Left ventricle myocardium inferior (tissue), 1 donor: ENCODE measurements at regions not wholly inside any gene's neighbourhood (a gene's known extent, or its start where the extent isn't known, plus 50 kb on each side); places are given as distances from the start of the nearest gene placed in this dataset.

Experiments used
- DNase-seq: peaks from one replicate; pipeline ENCODE4 v3.0.0-alpha.2; 2020
- H3K27ac ChIP-seq: fragments of 200-600 bp; replicated peaks from 2 replicates; pipeline ENCODE4 v1.8.0; 2021
- H3K27me3 ChIP-seq: fragments of 200-600 bp; 2 replicates; pipeline ENCODE4 v1.8.0; 2021; ENCODE audit warnings: low read depth
- H3K36me3 ChIP-seq: fragments of 200-600 bp; 2 replicates; pipeline ENCODE4 v1.8.0; 2021
- H3K4me1 ChIP-seq: fragments of 200-600 bp; 2 replicates; pipeline ENCODE4 v1.8.0; 2021
- H3K4me3 ChIP-seq: fragments of 200-600 bp; 2 replicates; pipeline ENCODE4 v1.8.0; 2021; ENCODE audit warnings: mild to moderate bottlenecking, moderate library complexity
- H3K9me3 ChIP-seq: fragments of 200-600 bp; replicated peaks from 2 replicates; pipeline ENCODE4 v1.8.0; 2021
- CTCF ChIP-seq: fragments of 200-600 bp; IDR thresholded peaks from 2 replicates; pipeline ENCODE4 v1.8.0; 2021; ENCODE audit warnings: antibody characterized with exemption, mild to moderate bottlenecking, borderline replicate concordance
- intact Hi-C: fragments of 100-400 bp; cut with micrococcal nuclease; formaldehyde crosslinking; loops from one replicate; pipeline ENCODE4 v1.11.0; 2022
- donor health status: DM: no; HTN: yes; CAD: no; lungs with severe emphysema.

GRCh38 chr10:9023206-9023605 is 968.7 kb downstream of the GATA3 start:
- DNase-seq: no peak

GRCh38 chr10:9024210-9024609 is 969.7 kb downstream of the GATA3 start:
- intact Hi-C loops: no loop called here
- no peaks in the 10 kb centered on the region for H3K36me3 ChIP-seq
- no peak for DNase-seq
- H3K27ac ChIP-seq: no peak overlapping the region
- H3K27me3 ChIP-seq: no peaks in the 10 kb centered on the region
- H3K4me3 ChIP-seq: no peak overlapping the region
- H3K4me1 ChIP-seq: no peaks in the 10 kb centered on the region
- TF ChIP-seq CTCF: no peak
- H3K9me3 ChIP-seq: no peaks in the 10 kb centered on the region

More at GRCh38 chr10:9023206-9023605, 968.7 kb downstream of the GATA3 start:
- Histone ChIP-seq H3K27ac (no peak overlapping the region), H3K36me3 (no peaks in the 10 kb centered on the region), H3K4me3 (no peak overlapping the region), H3K27me3 (no peaks in the 10 kb centered on the region), H3K9me3 (no peaks in the 10 kb centered on the region), H3K4me1 (no peaks in the 10 kb centered on the region)
- intact Hi-C loops: no loop called here
- no peak for TF ChIP-seq CTCF

GRCh38 chr10:9028231-9028630 is 973.7 kb downstream of the GATA3 start:
- H3K4me3 ChIP-seq: no peak overlapping the region
- H3K27me3 ChIP-seq: peaks cover 5% of the 10 kb centered on the region
- H3K27ac ChIP-seq: no peak overlapping the region
- no peak for TF ChIP-seq CTCF
- H3K4me1 ChIP-seq: no peaks in the 10 kb centered on the region
- no peaks in the 10 kb centered on the region for H3K9me3 ChIP-seq
- H3K36me3 ChIP-seq: no peaks in the 10 kb centered on the region
- no peak for DNase-seq
- intact Hi-C loops: no loop called here

GRCh38 chr10:9035355-9035754 is 980.9 kb downstream of the GATA3 start:
- Histone ChIP-seq H3K4me1 (no peaks in the 10 kb centered on the region), H3K27me3 (no peaks in the 10 kb centered on the region), H3K36me3 (no peaks in the 10 kb centered on the region), H3K27ac (no peak overlapping the region), H3K4me3 (no peak overlapping the region), H3K9me3 (peaks cover 28% of the 10 kb centered on the region)
- intact Hi-C loops: no loop called here
- TF ChIP-seq CTCF: no peak
- no peak for DNase-seq

GRCh38 chr10:9036711-9037204 is 982.3 kb downstream of the GATA3 start:
- intact Hi-C loops: no loop called here

More at GRCh38 chr10:9036711-9037204, 982.3 kb downstream of the GATA3 start:
- no peak for TF ChIP-seq CTCF
- DNase-seq: no peak
- Histone ChIP-seq H3K36me3 (no peaks in the 10 kb centered on the region), H3K27ac (no peak overlapping the region), H3K9me3 (peaks cover 28% of the 10 kb centered on the region), H3K27me3 (no peaks in the 10 kb centered on the region), H3K4me3 (no peak overlapping the region), H3K4me1 (no peaks in the 10 kb centered on the region)
